ENCODE measurements at regions not wholly inside any gene's neighbourhood (a gene's known extent, or its start where the extent isn't known, plus 50 kb on each side); places are given as distances from the start of the nearest gene placed in this dataset.

DNA sequence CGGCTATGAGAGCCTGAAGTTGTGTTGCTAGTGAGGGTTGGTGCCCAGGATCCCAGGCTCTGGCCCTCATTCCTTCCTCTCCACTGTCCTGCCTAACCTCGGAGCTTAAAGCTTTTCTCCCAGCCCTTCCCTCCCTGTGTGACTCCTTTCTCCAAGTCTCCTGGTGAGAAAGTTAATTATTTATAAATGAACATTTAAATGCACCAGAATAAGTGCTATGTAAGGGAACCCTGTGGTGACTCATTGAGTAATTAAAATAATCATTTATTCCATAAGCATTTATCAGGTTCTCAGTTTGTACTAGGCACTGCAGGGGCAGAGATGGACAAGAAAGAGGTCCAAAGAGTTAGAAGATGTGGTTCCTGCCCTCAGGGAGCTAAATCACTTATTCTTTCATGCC lies 89.1 kb upstream of the ISX start:
- TF ChIP-seq, protein P1, sequence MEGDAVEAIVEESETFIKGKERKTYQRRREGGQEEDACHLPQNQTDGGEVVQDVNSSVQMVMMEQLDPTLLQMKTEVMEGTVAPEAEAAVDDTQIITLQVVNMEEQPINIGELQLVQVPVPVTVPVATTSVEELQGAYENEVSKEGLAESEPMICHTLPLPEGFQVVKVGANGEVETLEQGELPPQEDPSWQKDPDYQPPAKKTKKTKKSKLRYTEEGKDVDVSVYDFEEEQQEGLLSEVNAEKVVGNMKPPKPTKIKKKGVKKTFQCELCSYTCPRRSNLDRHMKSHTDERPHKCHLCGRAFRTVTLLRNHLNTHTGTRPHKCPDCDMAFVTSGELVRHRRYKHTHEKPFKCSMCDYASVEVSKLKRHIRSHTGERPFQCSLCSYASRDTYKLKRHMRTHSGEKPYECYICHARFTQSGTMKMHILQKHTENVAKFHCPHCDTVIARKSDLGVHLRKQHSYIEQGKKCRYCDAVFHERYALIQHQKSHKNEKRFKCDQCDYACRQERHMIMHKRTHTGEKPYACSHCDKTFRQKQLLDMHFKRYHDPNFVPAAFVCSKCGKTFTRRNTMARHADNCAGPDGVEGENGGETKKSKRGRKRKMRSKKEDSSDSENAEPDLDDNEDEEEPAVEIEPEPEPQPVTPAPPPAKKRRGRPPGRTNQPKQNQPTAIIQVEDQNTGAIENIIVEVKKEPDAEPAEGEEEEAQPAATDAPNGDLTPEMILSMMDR (IDR thresholded peaks at IDR 0.05): no peak
- no peak for TF ChIP-seq EZH2 (IDR thresholded peaks at IDR 0.05; ENCODE audit: borderline replicate concordance, insufficient read depth, low read depth, low read length, poor library complexity, severe bottlenecking)

Data from B cell (primary cell).